ENCODE measurements at regions not wholly inside any gene's neighbourhood (a gene's known extent, or its start where the extent isn't known, plus 50 kb on each side); places are given as distances from the start of the nearest gene placed in this dataset.

GRCh38 chr6:145063091-145063490 lies 672.2 kb downstream of the EPM2A start:
- Histone ChIP-seq H2BK12ac (ENCODE audit: low read depth, low read length) (no peak overlapping the region), H2BK120ac (replicated peaks; ENCODE audit: low read depth, low read length) (no peak overlapping the region), H4K91ac (replicated peaks; ENCODE audit: insufficient read length, low read length) (no peak overlapping the region), H3K4me2 (ENCODE audit: insufficient read depth in 1 of 2, low read depth in 2 of 2, low read length in 2 of 2) (no peak overlapping the region), H3K4me1 (replicated peaks in 1 of 4; ENCODE audit: control insufficient read depth in 3 of 4, insufficient read depth in 4 of 4, low read length in 3 of 4) (no peaks in the 10 kb centered on the region), H3K23me2 (ENCODE audit: low read depth, low read length) (no peaks in the 10 kb centered on the region), H3K79me1 (ENCODE audit: low read depth, low read length) (no peaks in the 10 kb centered on the region), H3K23ac (ENCODE audit: insufficient read length) (no peak overlapping the region), H4K20me1 (replicated peaks in 1 of 2; ENCODE audit: control insufficient read depth in 1 of 2, insufficient read depth in 2 of 2, low read length in 2 of 2) (no peaks in the 10 kb centered on the region), H3K79me2 (ENCODE audit: control insufficient read depth in 1 of 2, insufficient read depth in 2 of 2, low read length in 2 of 2) (no peaks in the 10 kb centered on the region), H2BK20ac (ENCODE audit: low read length) (no peak overlapping the region), H3K56ac (replicated peaks; ENCODE audit: insufficient read length, low read depth, low read length) (no peak overlapping the region), H2BK15ac (ENCODE audit: low read length) (no peak overlapping the region), H3K36me3 (ENCODE audit: control insufficient read depth in 2 of 4, insufficient read depth in 4 of 4, low read length in 3 of 4) (no peaks in the 10 kb centered on the region), H2AFZ (ENCODE audit: low read length) (no peak overlapping the region), H3K27ac (ENCODE audit: low read depth, low read length) (no peak overlapping the region), H2BK5ac (ENCODE audit: low read depth, low read length) (no peak overlapping the region), H3K27me3 (replicated peaks in 1 of 4; ENCODE audit: control insufficient read depth in 3 of 4, extremely low read depth in 1 of 4, insufficient read depth in 3 of 4, low read length in 3 of 4) (no peaks in the 10 kb centered on the region), H3K18ac (ENCODE audit: extremely low read depth, low read length) (no peak overlapping the region), H3K9ac (replicated peaks in 1 of 4; ENCODE audit: extremely low read depth in 1 of 4, low read depth in 3 of 4, low read length in 3 of 4) (no peak overlapping the region), H4K5ac (ENCODE audit: insufficient read length, low read depth, low read length) (no peak overlapping the region), H3K9me3 (ENCODE audit: insufficient read depth in 2 of 2, low read depth in 1 of 2, low read length in 1 of 2) (no peaks in the 10 kb centered on the region), H3K14ac (ENCODE audit: insufficient read length) (no peak overlapping the region), H4K8ac (ENCODE audit: extremely low read depth, insufficient read depth, low read length) (no peak overlapping the region), H2AK5ac (ENCODE audit: low read depth, low read length) (no peak overlapping the region), H3K4me3 (ENCODE audit: extremely low read depth in 1 of 4, insufficient read depth in 2 of 4, low read depth in 3 of 4, low read length in 4 of 4) (no peak overlapping the region), H3K4ac (replicated peaks; ENCODE audit: insufficient read length, low read depth, low read length) (no peak overlapping the region)
- ChIA-PET POLR2A (ENCODE audit: partially characterized antibody) (no interaction called here), CTCF (ENCODE audit: partially characterized antibody) (interaction anchor here (0.6 to 2.0 kb wide), 3 partner anchors 9 to 844 kb away, joined by 3 to 4 read pairs (median 3); no protein-coding TSS in a partner anchor)
- no peak for FAIRE-seq
- no peak for DNase-seq (ENCODE audit: low read depth in 1 of 2, low spot score in 2 of 2)
- TF ChIP-seq EZH2 (IDR thresholded peaks at IDR 0.05; ENCODE audit: low read depth, low read length, severe bottlenecking) (no peak), RXRA (IDR thresholded peaks at IDR 0.05; ENCODE audit: insufficient read depth, low read depth, low read length) (no peak), CREB1 (IDR thresholded peaks at IDR 0.05) (no peak)

Measured in H1 (cell line).